Loucy (cell line): ENCODE measurements at regions not wholly inside any gene's neighbourhood (a gene's known extent, or its start where the extent isn't known, plus 50 kb on each side); places are given as distances from the start of the nearest gene placed in this dataset.

ENCODE experiments used
- H2AFZ ChIP-seq: fragments of 200-600 bp; sonication (generic); 2 replicates; pipeline ENCODE4 v1.6.0; 2016; ENCODE audit warnings: antibody characterized with exemption, mild to moderate bottlenecking, low read length, moderate library complexity
- H3F3A ChIP-seq: fragments of 200-600 bp; 2 replicates; pipeline ENCODE4 v1.6.0; 2016; ENCODE audit warnings: antibody characterized with exemption, low read depth, mild to moderate bottlenecking
- H3K27me3 ChIP-seq: fragments of 200-600 bp; sonication (generic); 2 replicates; pipeline ENCODE4 v1.6.1; 2014; ENCODE audit warnings: low read length, mild to moderate bottlenecking; ENCODE audit not compliant: insufficient read depth, poor library complexity, severe bottlenecking
- H3K36me3 ChIP-seq: fragments of 200-600 bp; sonication (generic); 2 replicates; pipeline ENCODE4 v1.6.1; 2016; ENCODE audit warnings: low read length; ENCODE audit not compliant: insufficient read depth
- H3K4me1 ChIP-seq: fragments of 200-600 bp; sonication (generic); 2 replicates; pipeline ENCODE4 v1.5.1; 2014; ENCODE audit warnings: low read length, mild to moderate bottlenecking; ENCODE audit not compliant: insufficient read depth, poor library complexity, severe bottlenecking
- H3K4me2 ChIP-seq: fragments of 200-600 bp; sonication (generic); 2 replicates; pipeline ENCODE4 v1.6.0; 2014; ENCODE audit warnings: antibody characterized with exemption, low read length, low read depth, mild to moderate bottlenecking; ENCODE audit not compliant: poor library complexity, severe bottlenecking
- H3K4me3 ChIP-seq: fragments of 200-600 bp; sonication (generic); 2 replicates; pipeline ENCODE4 v1.5.1; 2014; ENCODE audit warnings: low read length, mild to moderate bottlenecking, mixed read lengths; ENCODE audit not compliant: poor library complexity, severe bottlenecking
- H3K79me2 ChIP-seq: fragments of 200-600 bp; sonication (generic); 2 replicates; pipeline ENCODE4 v1.6.1; 2014; ENCODE audit warnings: low read length; ENCODE audit not compliant: insufficient read depth
- H3K9ac ChIP-seq: fragments of 200-600 bp; sonication (generic); 2 replicates; pipeline ENCODE4 v1.6.0; 2014; ENCODE audit warnings: mild to moderate bottlenecking, low read depth, low read length, moderate library complexity; ENCODE audit not compliant: poor library complexity, severe bottlenecking
- H3K9me2 ChIP-seq: fragments of 200-600 bp; sonication (generic); replicated peaks from 2 replicates; pipeline ENCODE4 v1.6.1; 2016; ENCODE audit warnings: low read depth, low read length, mixed read lengths
- H3K9me3 ChIP-seq: fragments of 200-600 bp; sonication (generic); 2 replicates; pipeline ENCODE4 v1.6.1; 2014; ENCODE audit warnings: mild to moderate bottlenecking, antibody characterized with exemption, low read length, low read depth; ENCODE audit not compliant: insufficient read depth
- H4K20me1 ChIP-seq: fragments of 200-600 bp; sonication (generic); 2 replicates; pipeline ENCODE4 v1.6.0; 2014; ENCODE audit warnings: antibody characterized with exemption, low read length, mild to moderate bottlenecking; ENCODE audit not compliant: insufficient read depth, poor library complexity, severe bottlenecking
- CTCF ChIP-seq: fragments of 200-600 bp; sonication (generic); conservative IDR thresholded peaks from 2 replicates; pipeline ENCODE4 v1.5.1; 2014; ENCODE audit warnings: mild to moderate bottlenecking, antibody characterized with exemption, low read length
- EZH2phosphoT487 ChIP-seq: fragments of 200-600 bp; IDR thresholded peaks from 2 replicates; pipeline ENCODE4 v1.6.1; 2018; ENCODE audit warnings: antibody characterized with exemption, mild to moderate bottlenecking, moderate library complexity, borderline replicate concordance

- no peaks in the 10 kb centered on the region for H3K36me3 ChIP-seq
- no peaks in the 10 kb centered on the region for H3K9me3 ChIP-seq
- no peaks in the 10 kb centered on the region for H3K27me3 ChIP-seq
- TF ChIP-seq EZH2phosphoT487 (no peak), CTCF (no peak)
- no peak overlapping the region for H3K4me3 ChIP-seq
- H3K4me2 ChIP-seq, result no peak overlapping the region
- no peaks in the 10 kb centered on the region for H3K79me2 ChIP-seq
- H3K9me2 ChIP-seq, result no peaks in the 10 kb centered on the region
- H4K20me1 ChIP-seq, result no peaks in the 10 kb centered on the region
- no peak overlapping the region for H3K9ac ChIP-seq
- no peaks in the 10 kb centered on the region for H3K4me1 ChIP-seq
- H2AFZ ChIP-seq, result no peak overlapping the region
- no peaks in the 10 kb centered on the region for H3F3A ChIP-seq
These were observed 598.6 kb downstream of the SH2D4B start for GRCh38 chr10:81136261-81136660.

GRCh38 chr10:81145975-81146374 is 608.3 kb downstream of the SH2D4B start:
- Histone ChIP-seq H3K4me2 (no peak overlapping the region), H3K79me2 (no peaks in the 10 kb centered on the region), H3K4me1 (no peaks in the 10 kb centered on the region), H3K36me3 (no peaks in the 10 kb centered on the region), H3F3A (no peaks in the 10 kb centered on the region), H3K9me3 (no peaks in the 10 kb centered on the region), H4K20me1 (no peaks in the 10 kb centered on the region), H3K27me3 (no peaks in the 10 kb centered on the region), H3K9ac (no peak overlapping the region), H3K4me3 (no peak overlapping the region), H2AFZ (no peak overlapping the region), H3K9me2 (no peaks in the 10 kb centered on the region)
- TF ChIP-seq CTCF, result no peak
- TF ChIP-seq EZH2phosphoT487, result no peak

GRCh38 chr10:81146436-81146835 is 608.7 kb downstream of the SH2D4B start:
- Histone ChIP-seq H2AFZ (no peak overlapping the region), H3K4me1 (no peaks in the 10 kb centered on the region), H3K9me3 (no peaks in the 10 kb centered on the region), H3K4me3 (no peak overlapping the region), H3F3A (no peaks in the 10 kb centered on the region), H3K27me3 (no peaks in the 10 kb centered on the region), H3K79me2 (no peaks in the 10 kb centered on the region), H3K9me2 (no peaks in the 10 kb centered on the region), H4K20me1 (no peaks in the 10 kb centered on the region), H3K4me2 (no peak overlapping the region), H3K36me3 (no peaks in the 10 kb centered on the region), H3K9ac (no peak overlapping the region)
- no peak for TF ChIP-seq EZH2phosphoT487
- TF ChIP-seq CTCF, result no peak
